Fibroblast of skin of scalp (primary cell): ENCODE measurements at regions not wholly inside any gene's neighbourhood (a gene's known extent, or its start where the extent isn't known, plus 50 kb on each side); places are given as distances from the start of the nearest gene placed in this dataset.
"Not testable (repeated sequence)": the region's sequence is repeated elsewhere in the genome, so short reads cannot be mapped to it uniquely, and the experiment has no call there.

Source experiments
- DNase-seq: peaks from one replicate; pipeline ENCODE4 v3.0.0-alpha.2; 2013

DNA sequence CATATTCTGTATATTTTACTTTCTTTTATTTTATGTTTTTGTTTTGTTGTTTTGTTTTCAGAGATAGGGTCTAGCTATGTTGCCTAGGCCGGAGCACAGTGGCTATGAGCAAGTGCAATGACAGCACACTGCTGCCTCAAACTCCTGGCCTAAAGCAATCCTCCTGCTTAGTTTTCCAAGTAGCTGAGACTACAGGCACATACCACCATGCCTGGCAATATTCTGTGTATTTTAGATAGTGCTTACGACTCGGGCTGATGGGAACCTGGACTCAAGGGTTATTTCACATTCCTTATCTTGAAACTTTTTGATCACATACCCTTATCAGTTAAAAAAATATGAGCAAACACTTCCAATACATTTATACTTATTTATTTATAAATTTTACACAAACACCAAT, 119.0 kb upstream of the STARD4 start:
- no peak for DNase-seq

DNA sequence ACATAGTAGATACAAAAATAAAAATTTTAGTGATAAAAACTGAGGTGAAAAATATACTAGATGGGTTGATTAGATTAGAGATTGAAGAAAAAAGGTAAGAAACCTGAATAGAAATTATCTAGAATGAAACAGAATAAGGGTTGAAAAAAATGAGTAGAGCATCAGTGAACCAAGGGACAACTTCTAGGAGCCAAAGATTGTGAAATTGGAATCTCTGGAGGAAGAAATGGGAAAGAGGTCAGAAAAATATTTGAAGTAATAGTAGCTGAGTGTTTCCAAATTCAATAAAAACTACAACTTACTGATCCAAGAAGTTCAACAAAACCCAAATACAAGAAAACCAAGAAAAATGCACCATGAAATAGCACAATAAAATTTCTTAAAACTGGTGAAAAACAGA, 116.6 kb upstream of the STARD4 start:
- no peak for DNase-seq

DNA sequence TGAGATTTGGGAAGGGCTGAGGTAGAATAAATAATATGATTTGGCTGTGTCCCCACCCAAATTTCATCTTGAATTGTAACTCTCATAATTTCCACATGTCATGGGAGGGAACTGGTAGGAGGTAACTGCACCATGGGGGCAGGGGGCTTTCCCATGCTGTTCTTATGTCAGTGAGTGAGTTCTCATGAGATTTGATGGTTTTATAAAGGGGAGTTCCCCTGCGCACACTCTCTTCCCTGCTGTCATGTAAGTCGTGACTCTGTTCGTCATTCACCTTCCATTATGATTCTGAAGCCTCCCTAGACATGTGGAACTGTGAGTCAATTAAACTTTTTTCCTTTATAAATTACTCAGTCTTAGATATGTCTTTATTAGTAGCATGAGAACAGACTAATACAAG, 115.5 kb upstream of the STARD4 start:
- no peak for DNase-seq

DNA sequence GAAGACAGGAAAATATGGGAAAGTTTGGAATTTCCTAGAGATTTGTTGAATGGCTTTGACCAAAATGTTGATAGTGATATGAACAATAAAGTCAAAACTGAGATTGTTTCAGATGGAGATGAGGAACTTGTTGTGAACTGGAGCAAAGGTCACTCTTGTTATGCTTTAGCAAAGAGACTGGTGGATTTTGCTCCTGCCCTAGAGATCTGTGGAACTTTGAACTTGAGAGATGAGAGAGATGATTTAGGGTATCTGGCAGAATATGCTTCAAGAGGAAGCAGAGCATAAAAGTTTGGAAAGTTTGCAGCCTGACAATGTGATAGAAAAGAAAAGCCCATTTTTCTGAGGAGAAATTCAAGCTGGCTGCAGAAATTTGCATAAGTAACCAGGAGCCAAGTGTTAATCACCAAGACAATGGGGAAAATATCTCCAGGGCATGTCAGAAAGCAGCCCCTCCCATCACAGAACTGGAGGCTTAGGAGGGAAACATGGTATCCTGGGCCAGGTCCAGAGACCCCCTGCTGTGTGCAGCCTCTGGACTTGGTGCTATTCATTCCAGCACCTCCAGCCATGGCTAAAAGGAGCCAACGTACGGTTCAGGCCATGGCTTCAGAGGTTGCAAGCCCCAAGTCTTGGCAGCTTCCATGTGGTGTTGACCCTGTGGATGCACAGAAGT, 114.3 kb upstream of the STARD4 start:
- no peak for DNase-seq

DNA sequence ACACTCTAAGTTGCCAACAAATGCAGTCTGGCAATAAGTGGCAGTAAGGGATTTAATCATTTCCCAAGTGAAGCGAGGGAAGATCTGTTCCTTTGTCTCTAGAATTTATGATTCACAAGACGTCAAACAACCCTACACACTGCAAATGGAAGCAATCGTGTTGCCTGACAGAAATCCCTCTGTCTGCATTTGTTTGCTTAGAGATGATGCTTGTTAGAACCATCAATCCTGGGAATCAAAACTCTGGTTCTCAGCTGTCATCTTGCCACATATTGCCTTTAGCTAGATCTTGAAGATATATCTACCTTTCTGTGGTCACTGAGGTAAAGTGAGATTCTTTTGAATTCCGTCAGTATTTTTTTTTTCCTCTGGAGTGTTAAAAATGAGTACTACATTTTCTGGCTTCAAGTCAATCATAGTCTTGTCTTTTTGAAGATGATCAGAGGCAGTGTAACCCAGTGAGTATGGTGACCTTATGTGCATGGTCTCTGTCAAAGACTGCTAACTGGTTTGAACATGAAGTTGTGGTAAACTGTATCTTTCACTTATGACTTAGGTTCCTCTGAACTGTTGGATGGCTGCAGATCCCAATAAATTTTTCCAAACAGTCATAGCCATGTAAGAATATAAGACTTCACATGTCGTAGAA, 106.4 kb upstream of the STARD4 start:
- DNase-seq: no peak

DNA sequence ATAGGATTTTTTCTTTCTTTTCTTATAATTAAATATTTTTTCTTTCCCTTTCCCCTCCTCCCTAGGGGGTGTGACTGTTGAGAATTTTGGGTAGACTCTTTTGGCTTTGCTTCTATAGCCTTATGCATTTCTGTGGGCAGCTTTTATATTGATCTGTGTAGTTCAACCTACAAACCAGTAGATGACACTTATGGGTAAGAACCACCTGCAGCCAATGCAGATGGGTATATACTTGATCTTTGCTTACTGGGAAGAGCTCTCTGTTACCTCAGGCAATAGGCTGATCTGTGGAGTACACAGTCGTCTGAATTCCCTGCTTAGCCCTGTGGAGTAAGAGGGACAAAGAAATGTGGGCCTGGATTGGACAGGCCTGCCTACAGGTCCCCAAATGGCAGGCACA, 102.7 kb upstream of the STARD4 start:
- DNase-seq: no peak

DNA sequence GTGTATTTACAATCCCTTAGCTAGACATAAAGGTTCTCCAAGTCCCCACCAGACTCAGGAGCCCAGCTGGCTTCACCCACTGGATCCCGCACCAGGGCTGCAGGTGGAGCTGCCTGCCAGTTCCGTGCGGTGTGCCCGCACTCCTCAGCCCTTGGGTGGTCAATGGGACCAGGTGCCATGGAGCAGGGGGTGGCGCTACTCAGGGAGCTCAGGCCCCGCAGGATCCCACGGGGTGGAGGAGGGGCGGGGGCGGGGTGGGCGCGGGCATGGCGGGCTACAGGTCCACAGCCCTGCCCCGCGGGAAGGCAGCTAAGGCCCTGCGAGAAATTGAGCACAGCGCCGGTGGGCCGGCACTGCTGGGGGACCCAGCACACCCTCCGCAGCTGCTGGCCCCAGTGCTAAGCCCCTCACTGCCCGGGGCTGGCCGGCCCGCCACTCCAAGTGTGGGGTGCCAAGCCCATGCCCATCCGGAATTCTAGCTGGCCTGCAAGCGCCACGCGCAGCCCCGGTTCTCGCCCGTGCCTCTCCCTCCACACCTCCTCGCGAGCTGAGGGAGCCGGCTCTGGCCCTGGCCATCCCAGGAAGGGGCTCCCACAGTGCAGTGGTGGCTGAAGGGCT, 99.8 kb upstream of the STARD4 start:
- not testable (repeated sequence) for DNase-seq

DNA sequence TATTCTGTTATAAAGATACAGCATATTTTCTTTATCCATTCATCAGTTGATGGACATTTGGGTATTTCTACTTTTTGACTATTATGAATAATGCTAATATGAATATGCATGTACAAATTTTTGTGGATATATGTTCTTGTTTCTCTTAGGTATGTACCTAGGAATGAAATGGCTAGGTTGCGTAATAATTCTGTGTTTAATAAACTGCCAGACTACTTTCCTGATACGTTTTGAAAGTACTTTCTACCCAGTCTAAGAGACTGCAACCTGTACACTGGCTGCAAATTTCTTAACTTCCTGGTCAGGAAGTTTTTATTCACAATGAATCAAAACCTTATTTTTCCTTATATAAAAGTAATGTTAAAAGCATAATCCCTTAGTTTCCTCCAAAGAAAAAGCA, 93.9 kb upstream of the STARD4 start:
- DNase-seq: no peak

DNA sequence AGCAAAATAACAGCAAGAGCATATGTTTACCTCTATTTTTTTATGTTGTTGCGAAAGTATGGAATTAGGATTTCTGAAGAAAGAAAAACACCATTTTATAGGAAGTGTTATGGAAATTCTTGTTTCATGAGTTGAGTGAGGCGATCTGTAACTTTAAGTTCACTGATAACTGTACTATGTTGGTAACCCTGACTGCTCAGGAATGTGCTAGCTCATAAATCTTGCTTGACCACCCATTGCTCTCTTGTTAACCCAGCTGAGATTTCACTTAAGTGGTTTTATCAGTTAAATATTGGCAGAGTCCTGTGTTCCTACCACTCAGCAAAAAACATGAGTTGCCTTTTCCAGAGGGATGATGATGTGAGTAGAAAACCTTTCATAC, 91.1 kb upstream of the STARD4 start:
- DNase-seq: peak; percentile 67

DNA sequence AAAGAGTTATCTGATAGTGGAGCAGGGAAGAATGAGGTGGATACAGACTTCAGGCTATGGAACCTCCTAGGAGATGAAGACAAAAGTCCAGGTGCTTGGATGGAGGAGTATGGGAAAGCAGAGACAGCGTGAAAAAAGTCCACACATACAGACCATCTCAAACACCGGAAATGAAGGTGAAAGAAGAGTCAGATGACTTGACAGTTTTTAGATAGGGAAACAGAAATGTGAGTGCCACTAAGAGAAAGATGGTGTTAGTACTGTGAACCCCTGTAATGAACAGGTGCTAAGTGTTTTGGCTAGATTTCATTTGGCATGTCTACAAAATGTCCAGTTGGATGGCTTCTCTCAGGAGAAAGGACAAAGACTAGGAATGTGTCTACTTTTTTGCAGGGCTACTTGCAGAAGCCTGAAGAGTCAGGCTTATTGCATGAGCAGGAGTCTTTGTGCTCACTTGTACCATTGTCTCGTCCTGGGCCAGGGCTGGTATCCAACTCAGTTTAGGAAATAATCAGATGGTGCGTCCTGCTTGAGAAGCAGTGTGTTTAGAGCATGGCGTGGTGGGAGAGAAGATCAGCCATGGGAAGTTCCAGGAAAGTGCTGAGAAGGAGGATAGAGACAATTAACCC, 90.6 kb upstream of the STARD4 start:
- DNase-seq: no peak

DNA sequence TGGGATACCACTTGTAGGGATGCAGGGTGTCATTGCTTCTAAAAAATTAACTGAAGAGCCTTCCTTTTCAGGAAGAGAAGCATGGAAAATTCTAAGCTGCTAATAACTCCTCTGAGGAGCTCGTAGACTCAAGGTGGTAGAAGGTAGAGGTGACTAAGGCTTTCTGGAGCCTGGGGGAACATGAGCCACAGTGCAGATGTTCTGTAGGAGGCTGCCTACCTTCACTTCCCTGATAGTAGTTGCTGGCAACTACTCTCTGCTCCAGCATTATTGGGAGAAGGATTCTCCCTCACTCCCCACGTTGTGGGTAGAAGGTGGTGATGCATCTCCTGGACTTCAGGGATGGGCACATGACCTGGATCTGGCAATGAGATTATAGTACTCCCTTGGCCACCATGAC, 86.7 kb upstream of the STARD4 start:
- DNase-seq: no peak

DNA sequence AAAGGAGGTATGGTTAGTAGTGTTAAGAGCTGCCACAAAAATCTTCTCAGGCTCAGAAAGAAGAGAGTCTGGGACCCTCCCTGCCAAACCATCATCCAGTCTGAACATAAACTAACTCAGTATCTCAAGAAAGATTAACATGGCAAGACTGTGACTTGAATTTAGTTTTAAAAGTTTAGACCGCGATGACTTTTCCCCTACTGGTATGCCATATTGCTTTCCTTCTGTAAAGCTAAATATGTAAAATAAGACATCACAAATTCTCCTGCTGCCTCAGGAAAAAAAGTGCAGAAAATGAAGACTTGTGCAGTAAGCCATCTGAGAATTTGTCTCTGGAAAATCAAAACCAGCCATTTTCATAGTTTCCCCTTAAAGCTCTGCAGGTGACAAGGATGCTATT, 85.2 kb upstream of the STARD4 start:
- DNase-seq: no peak

DNA sequence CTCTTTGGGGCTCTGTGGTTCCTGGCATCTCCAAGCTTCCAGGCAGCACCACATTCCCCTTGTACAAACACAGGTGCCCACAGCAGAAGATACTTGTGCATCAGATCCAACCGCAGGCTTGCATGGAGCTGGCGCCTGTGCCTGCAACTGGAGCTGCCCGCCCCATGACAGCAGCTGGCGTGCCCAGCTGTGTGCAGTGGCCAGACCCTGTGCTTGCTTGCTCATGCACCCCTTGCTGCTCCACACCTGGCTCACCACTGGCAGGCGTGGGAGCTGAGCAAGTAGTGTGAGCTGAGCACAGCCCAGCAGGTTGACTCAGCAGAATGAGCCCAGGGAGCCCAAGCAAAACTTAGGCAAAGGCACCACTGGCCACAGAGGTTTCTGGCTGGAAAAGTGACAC, 84.4 kb upstream of the STARD4 start:
- DNase-seq: no peak

DNA sequence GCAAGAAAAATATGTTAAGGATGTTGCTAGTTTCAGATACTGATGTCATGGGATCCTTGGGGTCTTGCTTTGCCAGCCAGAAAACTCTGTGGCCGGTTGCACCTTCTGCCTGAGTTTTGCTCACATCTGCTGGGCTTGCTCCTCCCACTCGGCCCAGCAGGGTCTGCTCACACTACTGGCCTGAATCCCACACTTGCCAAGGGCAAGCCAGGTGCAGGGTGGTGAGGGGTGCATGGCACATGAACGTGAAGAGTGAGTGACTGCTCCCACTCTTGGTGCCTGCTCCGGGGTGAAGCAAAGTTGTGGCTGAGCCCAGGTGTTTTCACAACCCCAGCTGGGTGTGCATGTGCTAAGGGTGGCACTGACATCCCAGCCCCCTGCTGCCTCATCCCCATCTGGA, 83.1 kb upstream of the STARD4 start:
- DNase-seq: no peak

DNA sequence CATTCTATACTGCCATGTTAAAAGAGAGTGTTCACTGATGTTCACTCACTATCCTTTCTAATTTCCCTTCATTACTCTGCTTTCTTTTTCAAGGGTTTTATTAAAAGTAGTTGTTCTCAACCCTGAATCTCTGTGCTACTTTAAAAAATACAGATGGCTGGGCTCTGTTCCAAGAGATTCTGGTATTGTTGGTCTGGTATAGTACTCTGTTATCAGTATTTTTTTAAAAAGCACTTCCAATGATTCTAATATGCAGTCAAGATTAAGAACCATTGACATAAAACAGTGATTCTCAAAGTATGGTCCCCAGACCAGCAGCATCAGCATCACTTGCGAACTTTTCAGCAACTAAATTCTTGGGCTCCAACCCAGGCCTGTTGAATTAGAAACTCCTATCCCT, 77.0 kb upstream of the STARD4 start:
- no peak for DNase-seq

DNA sequence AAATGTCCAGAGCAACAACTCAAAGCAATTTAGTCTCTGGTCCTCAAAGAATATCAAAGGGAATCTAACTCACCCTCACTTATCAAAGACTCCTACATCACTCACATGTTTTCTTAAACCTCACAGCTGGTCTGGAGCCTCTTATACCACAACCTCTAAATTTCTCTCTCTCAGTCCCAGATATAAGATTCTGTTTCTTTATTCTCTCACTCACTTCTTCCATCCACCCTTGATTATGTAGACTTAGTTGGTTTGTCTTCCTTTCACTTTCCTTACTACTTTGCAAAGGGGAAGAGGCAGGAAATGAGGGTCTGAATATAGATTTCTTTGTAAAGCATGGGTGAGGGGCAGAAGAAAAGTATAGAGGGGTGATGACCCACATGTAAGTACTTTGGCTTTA, 75.4 kb upstream of the STARD4 start:
- DNase-seq: no peak

DNA sequence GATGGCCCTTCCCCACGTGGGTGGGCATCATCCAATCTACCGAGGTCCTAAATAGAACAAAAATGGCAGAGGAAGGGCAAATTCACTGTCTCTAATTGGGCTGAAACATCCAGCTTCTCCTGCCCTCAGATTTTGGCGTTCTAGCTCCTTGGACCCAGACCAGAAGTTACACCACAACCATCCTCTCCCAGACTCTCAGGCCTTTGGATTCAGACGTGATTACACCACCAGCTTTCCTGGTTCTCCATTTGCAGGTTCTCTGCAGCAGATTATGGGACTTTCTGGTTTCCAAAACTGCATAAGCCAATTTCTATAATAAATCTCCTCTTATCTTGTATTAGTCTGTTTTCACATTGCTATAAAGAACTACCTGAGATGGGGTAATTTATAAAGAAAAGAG, 73.6 kb upstream of the STARD4 start:
- no peak for DNase-seq

DNA sequence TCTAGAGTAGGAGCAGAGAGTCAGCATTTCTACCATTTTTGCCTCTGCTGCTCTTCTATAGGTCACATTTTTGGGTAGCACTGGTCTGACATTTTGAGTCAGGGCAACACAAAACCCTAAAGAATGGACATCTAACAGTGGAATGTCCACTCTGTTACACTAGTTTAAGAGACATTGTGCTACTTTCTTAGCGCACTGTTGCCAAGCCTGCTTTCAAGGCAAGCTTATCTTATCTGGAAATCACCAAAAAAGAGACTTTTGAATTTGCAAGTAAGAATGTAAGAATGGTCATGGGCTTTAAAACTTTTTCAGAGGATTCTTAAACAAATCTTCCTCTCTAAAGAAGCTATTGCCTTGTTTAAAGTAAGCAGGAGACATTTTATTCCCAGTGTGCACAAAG, 73.0 kb upstream of the STARD4 start:
- DNase-seq: no peak

DNA sequence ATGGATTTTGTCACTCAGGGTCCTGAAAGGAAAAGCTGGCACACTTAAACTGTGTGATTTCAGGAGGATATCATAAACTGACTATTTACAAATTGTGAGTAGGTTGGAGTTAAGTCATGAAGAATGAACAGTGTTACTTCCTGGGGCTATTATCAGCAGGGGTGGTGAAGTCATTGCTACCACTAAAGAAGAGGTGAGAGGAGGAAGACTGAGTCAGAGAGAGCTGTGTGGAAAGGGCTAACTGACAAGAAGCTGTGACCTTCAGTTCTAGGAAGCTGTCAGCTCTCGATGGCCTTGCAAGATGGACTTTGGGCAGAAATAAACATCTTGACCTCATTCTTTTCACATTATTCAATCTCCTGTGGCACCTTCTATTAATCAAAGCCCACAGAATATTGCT, 72.3 kb upstream of the STARD4 start:
- peak; percentile 53 for DNase-seq

DNA sequence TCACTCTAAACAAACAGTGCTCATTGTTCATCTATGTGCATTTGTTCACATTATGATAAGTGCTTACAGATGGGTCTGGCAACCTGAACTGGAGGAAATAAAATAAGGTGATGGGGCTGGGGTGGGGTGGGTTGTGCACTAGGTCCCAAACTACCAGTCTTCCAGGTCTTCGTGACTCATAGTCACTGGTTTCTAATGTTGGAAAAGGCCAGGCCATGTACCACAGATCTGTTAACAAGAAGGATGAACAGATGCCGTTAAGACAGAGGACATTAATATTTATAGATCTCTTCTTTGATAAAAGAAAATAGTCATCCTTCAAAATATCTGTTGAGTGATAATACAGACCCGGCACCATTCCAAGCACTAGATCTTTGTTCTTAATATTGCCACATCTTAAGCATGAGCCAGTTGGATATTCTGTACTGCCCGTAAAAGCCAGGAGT, 71.4 kb upstream of the STARD4 start:
- peak; percentile 22 for DNase-seq

DNA sequence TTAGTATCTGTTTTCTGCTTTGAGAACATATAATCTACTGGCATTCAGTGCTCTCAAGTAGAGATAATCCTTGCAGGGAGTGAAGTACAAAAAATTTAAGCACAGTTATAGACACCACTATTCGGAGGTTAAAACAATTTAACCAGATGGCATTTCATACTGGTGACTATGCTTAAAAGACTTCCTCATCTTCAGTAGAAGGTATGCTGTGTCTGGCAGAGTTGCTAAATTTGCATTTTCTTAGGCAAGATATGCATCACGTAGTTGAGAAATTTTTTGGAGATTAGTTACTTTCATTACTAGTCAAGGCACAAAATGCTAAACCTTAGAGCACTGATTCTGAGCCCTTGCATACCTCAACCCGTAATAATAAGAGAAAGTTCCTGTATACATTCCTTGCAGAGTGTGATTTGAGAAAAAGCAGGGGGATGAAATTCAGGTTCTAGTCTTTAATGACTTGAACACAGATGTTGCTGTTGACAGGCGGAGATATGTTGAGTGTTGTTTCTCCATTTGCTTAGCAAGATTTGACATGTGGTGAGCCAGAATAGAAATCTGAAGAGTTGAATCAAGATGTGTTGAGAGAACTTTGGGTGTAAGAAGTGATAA, 70.8 kb upstream of the STARD4 start:
- peak; percentile 91 for DNase-seq

DNA sequence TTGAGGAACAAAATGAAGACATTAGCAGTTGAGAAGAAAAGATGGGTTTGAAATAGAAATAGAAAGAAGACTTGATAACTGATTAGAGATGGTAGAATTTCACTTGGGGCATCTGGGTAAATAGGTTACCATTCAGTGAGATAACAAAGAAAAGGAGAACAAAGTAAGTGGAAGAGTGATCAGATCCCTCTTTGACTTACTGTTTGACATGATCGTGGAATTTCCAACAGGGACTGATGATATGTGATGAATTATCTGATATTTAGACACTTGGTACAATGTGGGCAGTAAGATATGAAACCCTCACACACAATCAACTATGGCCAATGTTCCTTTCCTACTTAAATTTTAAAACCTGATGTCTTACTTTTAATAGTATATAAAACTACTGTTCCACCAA, 70.1 kb upstream of the STARD4 start:
- no peak for DNase-seq

DNA sequence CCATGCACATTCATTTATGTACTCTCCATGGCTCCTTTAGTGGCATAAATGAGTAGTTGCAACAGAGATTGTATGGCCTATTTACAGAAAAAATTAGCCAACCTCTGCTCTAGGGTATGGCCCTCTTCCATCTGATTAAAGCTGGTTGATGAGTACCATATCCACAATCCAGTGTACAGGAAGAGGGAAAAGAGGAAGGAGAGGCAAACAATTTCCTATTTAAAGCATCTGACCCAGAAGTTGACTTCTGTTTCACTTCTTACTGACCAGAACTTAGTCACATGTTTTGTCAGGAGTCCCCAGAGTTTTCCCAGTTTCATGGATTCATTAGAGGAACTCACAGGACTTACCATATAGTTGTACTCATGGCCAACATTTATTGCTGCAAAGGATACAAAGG, 68.6 kb upstream of the STARD4 start:
- no peak for DNase-seq
